ENCODE measurements at regions not wholly inside any gene's neighbourhood (a gene's known extent, or its start where the extent isn't known, plus 50 kb on each side); places are given as distances from the start of the nearest gene placed in this dataset.
A peak's percentile ranks its signal among the peaks of the same experiment; 100 is the strongest.
"Not testable (repeated sequence)": the region's sequence is repeated elsewhere in the genome, so short reads cannot be mapped to it uniquely, and the experiment has no call there.

GRCh38 chr3:154893813-154894212 is 186.3 kb upstream of the MME start:
- DNase-seq, result no peak

DNA sequence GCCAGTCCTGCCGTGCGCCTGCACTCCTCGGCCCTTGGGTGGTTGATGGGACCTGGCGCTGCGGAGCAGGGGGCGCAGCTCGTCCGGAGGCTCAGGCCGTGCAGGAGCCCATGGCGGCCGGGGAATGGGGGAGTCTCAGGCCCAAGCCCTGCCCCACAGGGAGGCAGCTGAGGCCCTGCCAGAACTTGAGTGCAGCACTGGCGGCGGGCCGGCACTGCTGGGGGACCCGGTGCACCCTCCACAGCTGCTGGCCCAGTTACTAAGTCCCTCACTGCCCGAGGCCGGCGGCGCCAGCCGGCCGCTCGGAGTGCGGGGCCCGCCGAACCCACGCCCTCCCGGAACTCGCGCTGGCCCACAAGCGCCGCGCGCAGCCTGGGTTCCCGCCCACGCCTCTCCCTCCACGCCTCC is 190.9 kb upstream of the MME start:
- no peak for DNase-seq

- DNase-seq, result no peak
Observed at GRCh38 chr3:154887869-154888268, 192.2 kb upstream of the MME start.

GRCh38 chr3:154886437-154886836 is 193.7 kb upstream of the MME start:
- DNase-seq, result no peak

- DNase-seq, result no peak
Observed at GRCh38 chr3:154885418-154885817, 194.7 kb upstream of the MME start.

DNA sequence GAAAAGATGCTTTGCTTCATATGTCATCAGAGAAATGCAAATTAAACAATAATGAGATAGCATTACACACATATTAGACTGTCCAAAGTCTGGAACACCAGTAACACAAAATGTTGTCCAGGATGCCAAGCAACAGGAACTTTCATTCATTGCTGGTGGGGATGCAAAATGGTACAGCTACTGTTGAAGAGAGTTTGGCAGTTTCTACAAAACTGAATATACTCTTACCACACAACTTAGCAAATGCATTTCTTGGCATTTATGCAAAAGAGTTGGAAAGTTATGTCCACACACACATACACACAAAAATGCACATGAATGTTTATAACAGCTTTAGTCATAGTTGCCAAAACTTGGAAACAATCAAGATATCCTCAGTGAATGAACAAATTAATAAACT is 195.2 kb upstream of the MME start:
- DNase-seq, result no peak

GRCh38 chr3:154875142-154875541 is 205.0 kb upstream of the MME start:
- DNase-seq, result no peak

DNA sequence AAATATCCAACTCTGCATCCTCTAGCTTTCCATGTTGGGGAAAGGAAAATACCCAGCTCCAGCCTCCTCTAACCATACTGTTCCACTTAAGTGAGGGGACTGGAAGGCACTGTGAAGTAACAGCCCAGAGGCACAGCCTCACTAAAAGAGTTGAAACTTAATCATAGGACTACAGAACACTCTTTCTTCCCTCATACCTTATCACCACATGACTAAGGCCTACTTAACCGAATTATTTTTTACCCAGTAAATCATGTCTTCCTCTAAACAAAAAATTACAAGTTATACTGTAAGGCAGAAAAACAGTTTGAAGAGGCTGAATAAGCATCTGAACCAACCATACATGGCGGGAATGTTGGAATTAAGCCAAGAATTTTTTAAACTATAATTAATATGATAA is 207.4 kb upstream of the MME start:
- no peak for DNase-seq

- DNase-seq, result no peak
Observed at GRCh38 chr3:154872074-154872473, 208.0 kb upstream of the MME start.

DNA sequence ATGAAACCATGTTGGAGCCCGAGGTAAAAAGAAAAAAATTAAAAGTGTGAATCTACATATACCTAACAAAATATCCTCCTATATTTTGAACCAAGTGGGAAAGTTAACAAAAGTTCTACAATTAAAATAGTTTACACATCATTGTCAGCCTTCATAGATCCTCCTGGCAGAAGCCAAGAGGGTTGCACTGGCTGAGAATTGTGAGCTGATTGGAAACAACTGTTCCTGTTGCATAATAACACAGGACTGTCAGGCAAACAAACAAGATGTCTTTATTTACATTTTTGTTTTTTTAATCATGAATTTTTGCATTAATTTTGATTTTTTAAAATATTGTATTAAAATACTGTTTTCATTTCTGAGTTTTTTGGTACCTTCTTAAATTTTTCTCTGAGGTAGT is 215.2 kb upstream of the MME start:
- DNase-seq, result no peak

GRCh38 chr3:154862265-154862664 is 217.9 kb upstream of the MME start:
- DNase-seq, result no peak

DNA sequence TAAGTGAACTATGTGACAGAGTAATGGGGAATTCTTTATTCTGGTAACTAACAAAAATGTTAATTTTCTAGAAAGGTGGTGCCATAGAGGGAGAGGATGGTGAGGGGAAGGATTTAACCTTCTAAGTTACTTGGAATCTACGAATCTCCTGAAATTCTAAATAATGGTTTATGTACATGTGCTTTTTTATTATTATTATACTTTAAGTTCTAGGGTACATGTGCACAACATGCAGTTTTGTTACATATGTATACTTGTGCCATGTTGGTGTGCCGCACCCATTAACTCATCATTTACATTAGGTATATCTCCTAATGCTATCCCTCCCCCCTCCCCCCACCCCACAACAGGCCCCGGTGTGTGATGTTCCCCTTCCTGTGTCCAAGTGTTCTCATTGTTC is 227.1 kb upstream of the MME start:
- DNase-seq, result not testable (repeated sequence)

DNA sequence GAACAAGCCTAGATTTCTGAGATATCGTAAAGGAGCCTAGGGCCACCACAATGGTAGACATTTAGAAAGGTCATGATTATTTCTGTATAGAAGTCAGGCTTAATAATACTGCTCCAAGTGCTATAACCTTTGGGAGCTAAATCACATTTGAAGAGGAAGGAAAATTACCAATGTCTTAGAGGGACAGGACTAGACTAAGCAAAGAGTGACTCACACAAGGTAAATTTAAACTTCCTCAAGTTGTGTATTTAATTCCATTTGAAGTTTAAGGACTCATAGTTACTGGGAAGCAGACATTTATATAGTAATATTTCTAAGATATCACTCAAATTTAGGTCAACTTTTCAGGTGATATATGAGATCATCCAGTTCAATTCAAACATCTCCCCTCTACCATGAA is 227.6 kb upstream of the MME start:
- no peak for DNase-seq

GRCh38 chr3:154851644-154852043 is 228.5 kb upstream of the MME start:
- DNase-seq, result no peak

DNA sequence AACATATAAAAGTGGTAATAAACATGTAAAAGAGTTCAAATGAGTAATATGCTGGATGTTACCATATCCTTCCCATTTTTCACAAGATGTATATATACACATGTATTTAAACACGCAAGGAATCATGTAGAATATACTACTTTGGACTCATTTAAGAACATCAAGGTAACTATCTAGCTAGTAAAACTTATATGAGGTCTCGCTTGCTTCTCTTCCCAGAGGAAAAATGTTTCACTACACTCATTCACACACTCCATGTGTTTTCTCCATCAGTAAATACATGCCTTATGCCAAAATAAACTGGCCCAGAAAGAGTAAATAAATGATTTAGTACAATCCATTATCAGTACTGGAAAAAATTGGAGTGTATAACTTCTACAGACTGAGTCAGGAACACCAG is 229.2 kb upstream of the MME start:
- DNase-seq, result no peak

DNA sequence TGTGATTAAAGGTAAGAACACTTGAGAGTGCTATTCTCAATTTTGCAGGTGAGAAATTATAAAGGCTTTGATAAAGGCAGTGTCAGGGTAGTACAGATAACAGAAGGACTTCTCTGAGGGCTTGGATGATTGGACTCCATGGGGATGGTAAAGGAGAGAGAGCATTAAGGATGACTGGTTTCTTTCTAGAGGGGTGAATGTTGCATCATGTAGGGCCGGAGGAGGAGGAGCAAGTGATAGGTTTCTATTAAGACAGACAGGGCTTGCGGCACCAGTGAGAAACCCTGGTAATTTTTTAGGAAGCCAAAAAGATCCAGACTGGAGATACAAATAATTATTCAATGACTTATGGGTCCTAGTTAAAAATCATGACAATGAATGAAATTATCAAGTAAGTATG is 230.7 kb upstream of the MME start:
- DNase-seq, result no peak

GRCh38 chr3:154844863-154845262 is 235.3 kb upstream of the MME start:
- DNase-seq, result peak; percentile 86

DNA sequence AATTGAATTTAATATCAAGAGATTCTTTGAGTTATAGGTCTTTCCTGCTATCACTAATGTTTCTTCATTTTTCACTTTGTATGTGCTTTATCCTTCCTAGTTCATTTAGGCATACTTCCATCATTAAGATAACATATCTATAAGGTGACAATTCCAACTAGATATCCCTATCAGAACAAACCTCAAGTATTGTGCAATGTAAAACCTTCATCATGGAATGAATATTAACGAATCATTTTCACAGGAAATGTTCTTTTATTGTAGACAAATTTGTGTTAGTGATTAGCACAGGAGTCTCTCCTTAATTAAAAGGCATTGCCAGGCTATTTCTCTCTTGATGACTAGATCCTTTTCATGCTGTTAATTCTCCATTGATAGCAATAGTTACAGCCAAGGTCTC is 236.5 kb upstream of the MME start:
- DNase-seq, result no peak

GRCh38 chr3:154842536-154842935 is 237.6 kb upstream of the MME start:
- no peak for DNase-seq

GRCh38 chr3:154835639-154836038 is 244.5 kb upstream of the MME start:
- DNase-seq, result no peak

DNA sequence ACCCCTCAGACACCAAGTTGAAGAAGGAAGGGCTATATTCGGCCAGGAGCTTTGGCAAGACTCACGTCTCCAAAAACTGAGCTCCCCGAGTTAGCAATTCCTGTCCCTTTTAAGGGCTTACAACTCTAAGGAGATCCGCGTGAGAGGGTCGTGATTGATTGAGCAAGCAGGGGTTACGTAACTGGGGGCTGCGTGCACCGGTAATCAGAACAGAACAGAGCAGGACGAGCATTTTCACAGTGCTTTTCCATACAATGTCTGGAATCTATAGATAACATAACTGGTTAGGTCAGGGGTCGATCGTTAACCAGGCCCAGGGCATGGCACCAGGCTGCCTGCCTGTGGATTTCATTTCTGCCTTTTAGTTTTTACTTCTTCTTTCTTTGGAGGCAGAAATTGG is 245.3 kb upstream of the MME start:
- DNase-seq, result not testable (repeated sequence)

DNA sequence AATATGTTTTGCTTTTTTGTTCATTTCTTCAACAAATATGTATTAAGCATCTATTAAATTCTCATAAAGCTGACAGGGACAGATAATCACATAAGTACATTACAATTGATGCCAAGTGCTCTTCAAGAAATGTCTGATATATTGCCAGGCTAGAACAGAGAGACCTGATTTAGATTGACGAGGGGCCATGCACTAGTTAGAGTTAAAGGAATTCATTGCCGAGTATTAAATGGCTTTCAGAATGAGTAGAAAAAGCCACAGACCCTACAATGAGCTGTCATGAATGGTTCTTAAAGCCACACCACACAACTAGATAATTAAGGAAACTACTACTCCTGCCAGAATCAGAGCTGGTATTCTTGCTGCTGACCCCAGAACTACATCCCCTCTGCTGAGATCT is 250.2 kb upstream of the MME start:
- no peak for DNase-seq

- peak; percentile 11 for DNase-seq
Observed at GRCh38 chr3:154819491-154819890, 260.6 kb upstream of the MME start.

- no peak for DNase-seq
Observed at GRCh38 chr3:154818676-154819255, 261.4 kb upstream of the MME start.

- not testable (repeated sequence) for DNase-seq
Observed at GRCh38 chr3:154810017-154810416, 270.1 kb upstream of the MME start.

DNA sequence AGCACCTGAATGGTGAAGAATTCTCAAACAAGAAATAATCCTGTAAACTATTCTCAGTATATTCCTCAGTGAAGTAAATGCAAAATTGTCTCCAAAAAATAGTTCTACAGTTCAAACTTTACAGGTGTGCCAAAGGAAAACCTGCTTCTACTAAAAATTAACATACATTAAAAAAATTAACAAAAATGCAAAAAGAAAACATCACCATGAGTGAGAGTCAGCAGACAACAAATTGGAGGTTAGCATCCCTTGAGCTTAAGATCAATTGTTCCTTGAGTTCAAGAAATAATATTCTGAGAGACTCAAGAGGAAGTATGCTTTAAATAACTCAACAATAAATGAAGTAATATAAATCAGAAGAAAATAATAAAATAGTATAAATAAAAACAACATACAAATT is 278.4 kb upstream of the MME start:
- no peak for DNase-seq
